ENCODE measurements at regions not wholly inside any gene's neighbourhood (a gene's known extent, or its start where the extent isn't known, plus 50 kb on each side); places are given as distances from the start of the nearest gene placed in this dataset.

GRCh38 chr7:68107261-68107660 lies 1110.6 kb downstream of the TYW1 start:
- Mint-ChIP-seq H3K4me1 (ENCODE audit: low read depth) (no peaks in the 10 kb centered on the region), H3K27ac (no peak overlapping the region), H3K4me3 (no peak overlapping the region), H3K36me3 (ENCODE audit: insufficient read depth in 2 of 2) (no peaks in the 10 kb centered on the region), H3K27me3 (ENCODE audit: low read depth) (no peaks in the 10 kb centered on the region), H3K9me3 (peaks cover 4 to 8% of the 10 kb centered on the region in 2 donors)
- DNase-seq (no peak), ATAC-seq (replicated peaks in 1 of 2) (no peak)

DNA sequence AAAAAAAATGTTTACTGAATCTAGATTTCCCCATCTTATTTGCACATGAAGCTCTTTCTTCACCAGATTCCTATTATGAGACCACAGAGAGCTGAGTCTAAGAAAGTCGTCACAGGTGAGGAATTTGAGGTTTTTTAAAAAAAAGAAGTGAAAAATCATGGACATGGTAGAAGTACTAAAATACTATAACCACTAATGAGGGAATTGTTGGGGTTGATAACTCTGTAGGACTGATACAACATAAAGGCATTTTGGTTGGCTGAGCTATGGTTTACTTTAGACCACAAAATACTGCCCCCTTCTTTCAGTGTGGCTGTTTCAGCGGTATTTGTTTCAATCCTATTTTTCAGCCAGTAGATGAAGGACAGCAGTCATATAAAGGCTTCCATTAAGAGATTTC lies 1111.3 kb downstream of the TYW1 start:
- no peaks in the 10 kb centered on the region for H3K4me1 Mint-ChIP-seq (ENCODE audit: low read depth)

GRCh38 chr7:68109299-68109698 lies 1112.7 kb downstream of the TYW1 start:
- no peak overlapping the region for H3K4me3 Mint-ChIP-seq
- no peak overlapping the region for H3K27ac Mint-ChIP-seq
- H3K36me3 Mint-ChIP-seq (ENCODE audit: insufficient read depth in 2 of 2), result no peaks in the 10 kb centered on the region
- no peaks in the 10 kb centered on the region for H3K4me1 Mint-ChIP-seq (ENCODE audit: low read depth)
- DNase-seq (no peak), ATAC-seq (replicated peaks in 1 of 2) (no peak)
- no peaks in the 10 kb centered on the region for H3K27me3 Mint-ChIP-seq (ENCODE audit: low read depth)
- peaks cover 4 to 5% of the 10 kb centered on the region in 2 donors for H3K9me3 Mint-ChIP-seq

More for the DNA sequence above, 1111.3 kb downstream of the TYW1 start:
- Mint-ChIP-seq H3K27ac (no peak overlapping the region), H3K4me3 (no peak overlapping the region), H3K27me3 (ENCODE audit: low read depth) (no peaks in the 10 kb centered on the region), H3K9me3 (peaks cover 4 to 10% of the 10 kb centered on the region in 2 donors), H3K36me3 (ENCODE audit: insufficient read depth in 2 of 2) (no peaks in the 10 kb centered on the region)
- DNase-seq (no peak), ATAC-seq (replicated peaks in 1 of 2) (no peak)

DNA sequence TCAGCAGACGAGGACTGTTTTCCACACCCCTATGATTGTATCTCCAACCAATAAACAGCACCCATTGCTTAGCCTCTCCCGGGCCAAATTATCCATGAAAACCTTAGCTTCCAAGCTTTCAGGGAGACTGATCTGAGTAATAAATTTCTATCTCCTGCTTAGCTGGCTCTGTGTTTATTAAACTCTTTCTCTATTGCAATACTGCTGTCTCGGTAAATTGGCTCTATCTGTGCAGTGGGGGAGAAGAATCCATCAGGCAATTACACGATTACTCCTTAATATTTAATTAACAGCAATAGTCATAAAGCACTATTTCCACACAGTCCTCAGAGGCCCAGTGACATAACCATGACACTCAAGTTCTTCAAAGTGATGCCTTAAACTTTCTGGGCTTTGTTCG lies 1122.8 kb downstream of the TYW1 start:
- Mint-ChIP-seq H3K36me3 (ENCODE audit: insufficient read depth in 2 of 2) (peaks cover 6% of the 10 kb centered on the region in 2 donors), H3K27ac (no peak overlapping the region), H3K4me3 (no peak overlapping the region), H3K4me1 (ENCODE audit: low read depth) (no peaks in the 10 kb centered on the region), H3K27me3 (ENCODE audit: low read depth) (no peaks in the 10 kb centered on the region), H3K9me3 (peaks cover 21 to 22% of the 10 kb centered on the region in 2 donors)
- DNase-seq (no peak), ATAC-seq (replicated peaks in 1 of 2) (no peak)

GRCh38 chr7:68121056-68121455 lies 1124.4 kb downstream of the TYW1 start:
- ATAC-seq (replicated peaks in 1 of 2) (no peak), DNase-seq (no peak)
- Mint-ChIP-seq H3K36me3 (ENCODE audit: insufficient read depth in 2 of 2) (peaks cover 6% of the 10 kb centered on the region in 2 donors), H3K9me3 (peaks cover 21 to 22% of the 10 kb centered on the region in 2 donors), H3K4me1 (ENCODE audit: low read depth) (no peaks in the 10 kb centered on the region), H3K4me3 (no peak overlapping the region), H3K27me3 (ENCODE audit: low read depth) (no peaks in the 10 kb centered on the region), H3K27ac (no peak overlapping the region)

- Mint-ChIP-seq H3K4me1 (ENCODE audit: low read depth) (no peaks in the 10 kb centered on the region), H3K4me3 (no peak overlapping the region), H3K27me3 (ENCODE audit: low read depth) (no peaks in the 10 kb centered on the region), H3K9me3 (peaks cover 19 to 20% of the 10 kb centered on the region in 2 donors), H3K27ac (no peak overlapping the region), H3K36me3 (ENCODE audit: insufficient read depth in 2 of 2) (peaks cover 6% of the 10 kb centered on the region in 2 donors)
- no peak for ATAC-seq (replicated peaks in 1 of 2)
- no peak for DNase-seq
Observed at GRCh38 chr7:68121655-68122054, 1125.0 kb downstream of the TYW1 start.

DNA sequence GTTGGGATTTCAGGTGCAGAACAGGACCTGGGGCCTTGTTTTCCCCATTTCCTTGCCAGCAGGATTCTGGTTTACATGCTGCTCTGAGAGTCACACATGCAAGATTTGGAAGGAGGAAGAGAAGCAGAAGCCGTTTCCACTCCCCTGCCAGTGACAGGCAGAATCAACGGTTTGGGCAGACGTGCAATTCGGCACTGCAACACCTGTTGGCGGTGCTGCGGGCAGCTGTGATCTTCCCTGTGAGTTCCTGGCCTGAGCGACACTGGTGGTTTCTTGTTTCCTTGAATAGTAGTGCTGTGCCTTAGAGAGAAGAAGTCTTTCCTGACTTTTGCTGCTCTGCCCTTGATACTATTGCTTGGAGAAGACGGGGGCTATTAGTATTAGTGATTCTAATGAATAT lies 1126.2 kb downstream of the TYW1 start:
- ATAC-seq (replicated peaks in 1 of 2) (no peak), DNase-seq (no peak)
- Mint-ChIP-seq H3K36me3 (ENCODE audit: insufficient read depth in 2 of 2) (peaks cover 6% of the 10 kb centered on the region in 2 donors), H3K27me3 (ENCODE audit: low read depth) (no peaks in the 10 kb centered on the region), H3K9me3 (peaks cover 19 to 20% of the 10 kb centered on the region in 2 donors), H3K4me1 (ENCODE audit: low read depth) (no peaks in the 10 kb centered on the region), H3K4me3 (no peak overlapping the region), H3K27ac (no peak overlapping the region)

DNA sequence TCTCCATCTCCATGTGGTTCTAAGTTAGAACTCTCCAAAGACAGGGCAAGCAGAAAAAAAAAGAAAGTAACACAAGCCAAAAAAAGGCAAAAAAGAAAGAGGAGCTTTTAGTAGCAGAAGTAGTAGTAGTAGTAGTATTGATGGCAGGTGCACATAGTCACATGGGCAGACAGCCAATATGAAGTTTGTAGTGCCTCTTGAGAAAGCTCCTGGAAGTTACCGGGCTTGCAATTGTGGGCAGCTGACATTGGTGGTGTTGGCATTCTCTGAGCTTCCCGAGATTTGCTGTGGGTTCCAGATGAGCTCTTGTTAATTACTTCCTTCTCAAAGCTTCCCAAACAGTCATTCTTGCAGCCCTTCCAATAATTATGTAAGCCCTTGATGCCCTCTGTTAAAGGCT lies 1128.5 kb downstream of the TYW1 start:
- ATAC-seq (replicated peaks in 1 of 2) (no peak), DNase-seq (no peak)
- Mint-ChIP-seq H3K27me3 (ENCODE audit: low read depth) (no peaks in the 10 kb centered on the region), H3K4me3 (no peak overlapping the region), H3K9me3 (peaks cover 11 to 14% of the 10 kb centered on the region in 2 donors), H3K4me1 (ENCODE audit: low read depth) (no peaks in the 10 kb centered on the region), H3K36me3 (ENCODE audit: insufficient read depth in 2 of 2) (peaks cover 0 to 4% of the 10 kb centered on the region in 2 donors), H3K27ac (no peak overlapping the region)

GRCh38 chr7:68133045-68133444 lies 1136.4 kb downstream of the TYW1 start:
- no peak overlapping the region for H3K4me3 Mint-ChIP-seq
- no peaks in the 10 kb centered on the region for H3K36me3 Mint-ChIP-seq (ENCODE audit: insufficient read depth in 2 of 2)
- H3K9me3 Mint-ChIP-seq, result peaks cover 9 to 14% of the 10 kb centered on the region in 2 donors
- H3K27me3 Mint-ChIP-seq (ENCODE audit: low read depth), result no peaks in the 10 kb centered on the region
- DNase-seq (no peak), ATAC-seq (replicated peaks in 1 of 2) (no peak)
- H3K27ac Mint-ChIP-seq, result no peak overlapping the region
- H3K4me1 Mint-ChIP-seq (ENCODE audit: low read depth), result no peaks in the 10 kb centered on the region

GRCh38 chr7:68143345-68143744 lies 1146.7 kb downstream of the TYW1 start:
- H3K36me3 Mint-ChIP-seq (ENCODE audit: insufficient read depth in 2 of 2), result no peaks in the 10 kb centered on the region
- DNase-seq, result no peak
- H3K4me1 Mint-ChIP-seq (ENCODE audit: low read depth), result no peaks in the 10 kb centered on the region
- no peak overlapping the region for H3K4me3 Mint-ChIP-seq
- H3K9me3 Mint-ChIP-seq, result peaks cover 7 to 16% of the 10 kb centered on the region in 2 donors
- H3K27ac Mint-ChIP-seq, result no peak overlapping the region
- no peak for ATAC-seq (replicated peaks in 1 of 2)
- no peaks in the 10 kb centered on the region for H3K27me3 Mint-ChIP-seq (ENCODE audit: low read depth)

DNA sequence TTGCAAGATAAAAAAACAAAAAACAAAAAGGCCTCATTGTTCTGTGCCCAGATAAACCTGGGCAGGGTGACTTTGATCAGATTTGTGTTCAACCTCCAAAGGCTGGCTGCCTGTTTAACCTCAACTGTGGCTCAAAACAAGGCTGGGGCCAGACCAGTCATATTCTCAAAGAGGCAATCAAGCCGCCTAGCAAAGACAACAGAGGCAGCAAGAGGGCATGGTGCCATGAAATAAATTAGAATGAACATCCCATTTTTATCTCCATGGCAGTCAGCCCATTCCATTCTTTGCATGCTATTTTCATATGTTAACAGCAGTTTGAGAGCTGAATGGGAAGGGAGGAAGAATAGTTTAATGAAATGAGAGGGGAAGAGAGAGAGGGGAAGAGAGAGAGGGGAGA lies 1150.3 kb downstream of the TYW1 start:
- Mint-ChIP-seq H3K9me3 (peaks cover 0 to 16% of the 10 kb centered on the region in 2 donors), H3K27me3 (ENCODE audit: low read depth) (no peaks in the 10 kb centered on the region), H3K4me3 (no peak overlapping the region), H3K4me1 (ENCODE audit: low read depth) (no peaks in the 10 kb centered on the region), H3K36me3 (ENCODE audit: insufficient read depth in 2 of 2) (no peaks in the 10 kb centered on the region), H3K27ac (no peak overlapping the region)
- no peak for ATAC-seq (replicated peaks in 1 of 2)
- DNase-seq, result no peak

- ATAC-seq (replicated peaks in 1 of 2), result no peak
- no peaks in the 10 kb centered on the region for H3K27me3 Mint-ChIP-seq (ENCODE audit: low read depth)
- no peak for DNase-seq
- no peak overlapping the region for H3K27ac Mint-ChIP-seq
- no peak overlapping the region for H3K4me3 Mint-ChIP-seq
- H3K36me3 Mint-ChIP-seq (ENCODE audit: insufficient read depth in 2 of 2), result no peaks in the 10 kb centered on the region
- H3K4me1 Mint-ChIP-seq (ENCODE audit: low read depth), result no peaks in the 10 kb centered on the region
- peaks cover 0 to 12% of the 10 kb centered on the region in 2 donors for H3K9me3 Mint-ChIP-seq
Observed at GRCh38 chr7:68147614-68148238, 1151.1 kb downstream of the TYW1 start.

GRCh38 chr7:68148440-68148839 lies 1151.8 kb downstream of the TYW1 start:
- Mint-ChIP-seq H3K27ac (no peak overlapping the region), H3K27me3 (ENCODE audit: low read depth) (no peaks in the 10 kb centered on the region), H3K4me3 (no peak overlapping the region), H3K9me3 (peaks cover 0 to 12% of the 10 kb centered on the region in 2 donors), H3K36me3 (ENCODE audit: insufficient read depth in 2 of 2) (no peaks in the 10 kb centered on the region), H3K4me1 (ENCODE audit: low read depth) (no peaks in the 10 kb centered on the region)
- DNase-seq (no peak), ATAC-seq (replicated peaks in 1 of 2) (no peak)

GRCh38 chr7:68152205-68152604 lies 1155.6 kb downstream of the TYW1 start:
- ATAC-seq (replicated peaks in 1 of 2) (no peak), DNase-seq (no peak)
- H3K4me1 Mint-ChIP-seq (ENCODE audit: low read depth), result no peaks in the 10 kb centered on the region
- H3K27ac Mint-ChIP-seq, result no peak overlapping the region
- no peak overlapping the region for H3K4me3 Mint-ChIP-seq
- H3K36me3 Mint-ChIP-seq (ENCODE audit: insufficient read depth in 2 of 2), result no peaks in the 10 kb centered on the region
- peaks cover 2% of the 10 kb centered on the region in 2 donors for H3K9me3 Mint-ChIP-seq
- no peaks in the 10 kb centered on the region for H3K27me3 Mint-ChIP-seq (ENCODE audit: low read depth)

All from activated T-cell treated with anti-CD3 and anti-CD28 coated beads, Interleukin-2, amount 50 U/mL, for 72 hours (primary cell).